ENCODE measurements at regions not wholly inside any gene's neighbourhood (a gene's known extent, or its start where the extent isn't known, plus 50 kb on each side); places are given as distances from the start of the nearest gene placed in this dataset.

GRCh38 chr6:9982215-9982614 lies 432.7 kb downstream of the TFAP2A start:
- DNase-seq = no peak
- Histone ChIP-seq H3K9me3 (ENCODE audit: control insufficient read depth in 1 of 2, low read length in 2 of 2) (no peaks in the 10 kb centered on the region), H3K36me3 (ENCODE audit: insufficient read depth, low read length) (no peaks in the 10 kb centered on the region), H3K4me1 (ENCODE audit: insufficient read depth, low read length) (no peaks in the 10 kb centered on the region), H3K27me3 (ENCODE audit: insufficient read depth, low read length) (no peaks in the 10 kb centered on the region), H3K4me3 (ENCODE audit: low read length in 2 of 2) (no peak overlapping the region), H3K27ac (ENCODE audit: low read depth, low read length) (no peak overlapping the region)
- Mint-ChIP-seq H3K4me3 (no peak overlapping the region), H3K4me1 (no peaks in the 10 kb centered on the region), H3K27ac (no peak overlapping the region), H3K9me3 (peaks cover 0 to 12% (median 3%) of the 10 kb centered on the region in 8 donors), H3K36me3 (no peaks in the 10 kb centered on the region), H3K27me3 (no peaks in the 10 kb centered on the region)
- POLR2A ChIA-PET (ENCODE audit: partially characterized antibody) = no interaction called here
- CTCF ChIA-PET (ENCODE audit: partially characterized antibody) = no interaction called here
- intact Hi-C loops (cut with micrococcal nuclease) = no loop called here

DNA sequence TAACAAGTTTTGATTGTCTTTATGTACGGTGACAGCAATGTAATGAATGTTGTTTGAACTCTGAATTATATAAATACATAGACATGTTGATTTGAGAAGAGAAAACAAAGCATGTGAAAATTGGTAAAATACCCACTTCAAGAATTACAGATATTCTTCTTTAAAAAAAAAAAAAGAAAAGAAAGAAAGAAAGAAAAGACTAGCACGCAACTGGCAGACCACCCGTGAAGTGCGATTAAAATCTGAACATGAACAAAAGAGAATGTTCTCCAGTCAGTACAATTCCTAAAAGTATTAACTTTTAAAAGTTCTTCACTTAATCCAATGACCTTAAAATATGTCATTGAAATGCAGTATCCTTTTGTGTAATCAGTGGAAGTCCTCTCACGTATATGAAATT lies 434.9 kb downstream of the TFAP2A start:
- H3K4me3 ChIP-seq (ENCODE audit: low read length in 2 of 2) = no peak overlapping the region
- no peak overlapping the region for H3K27ac ChIP-seq (ENCODE audit: low read depth, low read length)
- H3K9me3 ChIP-seq (ENCODE audit: control insufficient read depth in 1 of 2, low read length in 2 of 2) = no peaks in the 10 kb centered on the region
- no peak overlapping the region for H3K27ac Mint-ChIP-seq
- H3K4me3 Mint-ChIP-seq = no peak overlapping the region
- no peaks in the 10 kb centered on the region for H3K4me1 ChIP-seq (ENCODE audit: insufficient read depth, low read length)
- H3K27me3 ChIP-seq (ENCODE audit: insufficient read depth, low read length) = no peaks in the 10 kb centered on the region
- peaks cover 0 to 13% (median 2%) of the 10 kb centered on the region in 8 donors for H3K9me3 Mint-ChIP-seq
- no peaks in the 10 kb centered on the region for H3K27me3 Mint-ChIP-seq
- no peaks in the 10 kb centered on the region for H3K36me3 Mint-ChIP-seq
- ChIA-PET POLR2A (ENCODE audit: partially characterized antibody) (no interaction called here), CTCF (ENCODE audit: partially characterized antibody) (no interaction called here)
- no peaks in the 10 kb centered on the region for H3K4me1 Mint-ChIP-seq
- DNase-seq = no peak
- intact Hi-C loops (cut with micrococcal nuclease) = no loop called here
- H3K36me3 ChIP-seq (ENCODE audit: insufficient read depth, low read length) = no peaks in the 10 kb centered on the region

DNA sequence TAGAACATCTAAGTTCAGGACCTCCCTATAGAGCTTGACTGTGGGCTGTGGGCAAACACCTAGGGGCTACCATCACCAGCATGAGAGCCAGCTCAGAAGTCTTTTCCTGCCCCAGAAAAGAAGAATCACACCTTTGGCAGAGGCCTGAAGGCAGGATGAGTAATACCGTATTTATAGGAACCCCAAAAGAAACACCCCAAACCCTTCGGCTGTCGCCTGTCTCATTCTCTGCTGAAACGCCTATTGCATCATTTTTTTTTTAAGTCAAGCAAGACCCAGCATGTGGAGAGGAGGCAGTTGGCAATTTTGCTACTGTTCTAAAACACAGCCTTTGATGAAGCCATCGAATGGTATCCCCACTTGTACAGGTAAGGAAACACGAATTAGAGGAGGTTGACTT lies 436.4 kb downstream of the TFAP2A start:
- H3K27me3 ChIP-seq (ENCODE audit: insufficient read depth, low read length) = no peaks in the 10 kb centered on the region
- ChIA-PET CTCF (ENCODE audit: partially characterized antibody) (no interaction called here), POLR2A (ENCODE audit: partially characterized antibody) (no interaction called here)
- Mint-ChIP-seq H3K36me3 (no peaks in the 10 kb centered on the region), H3K4me3 (no peak overlapping the region), H3K9me3 (peaks cover 0 to 5% (median 0%) of the 10 kb centered on the region in 8 donors), H3K27ac (no peak overlapping the region), H3K4me1 (no peaks in the 10 kb centered on the region), H3K27me3 (no peaks in the 10 kb centered on the region)
- intact Hi-C loops (cut with micrococcal nuclease) = no loop called here
- DNase-seq = no peak
- no peaks in the 10 kb centered on the region for H3K4me1 ChIP-seq (ENCODE audit: insufficient read depth, low read length)
- H3K9me3 ChIP-seq (ENCODE audit: control insufficient read depth in 1 of 2, low read length in 2 of 2) = no peaks in the 10 kb centered on the region
- no peaks in the 10 kb centered on the region for H3K36me3 ChIP-seq (ENCODE audit: insufficient read depth, low read length)
- no peak overlapping the region for H3K4me3 ChIP-seq (ENCODE audit: low read length in 2 of 2)
- H3K27ac ChIP-seq (ENCODE audit: low read depth, low read length) = no peak overlapping the region

DNA sequence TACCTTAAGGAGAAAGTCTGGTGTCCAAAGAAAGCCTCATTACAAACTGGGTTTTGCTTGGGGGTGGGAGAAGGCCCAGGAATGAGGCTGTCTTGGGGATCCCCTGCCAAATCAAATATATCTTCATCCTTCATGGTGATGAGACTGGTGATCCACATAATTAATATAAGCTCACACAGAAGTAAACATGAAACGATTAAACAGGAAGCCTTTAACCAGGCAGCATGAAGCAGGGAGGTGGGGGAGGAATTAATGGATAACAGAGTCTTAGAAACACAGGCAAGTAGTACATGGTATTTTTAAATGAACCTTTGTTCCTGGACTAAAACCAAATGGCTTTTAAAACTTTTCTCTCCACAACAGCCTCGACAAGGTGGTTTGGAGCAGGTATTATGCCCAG lies 437.5 kb downstream of the TFAP2A start:
- no peak overlapping the region for H3K4me3 ChIP-seq (ENCODE audit: low read length in 2 of 2)
- Mint-ChIP-seq H3K27ac (no peak overlapping the region), H3K36me3 (no peaks in the 10 kb centered on the region), H3K4me3 (no peak overlapping the region), H3K9me3 (peaks cover 0 to 5% (median 2%) of the 10 kb centered on the region in 8 donors), H3K27me3 (no peaks in the 10 kb centered on the region), H3K4me1 (no peaks in the 10 kb centered on the region)
- H3K9me3 ChIP-seq (ENCODE audit: control insufficient read depth in 1 of 2, low read length in 2 of 2) = no peaks in the 10 kb centered on the region
- DNase-seq = no peak
- H3K27ac ChIP-seq (ENCODE audit: low read depth, low read length) = no peak overlapping the region
- intact Hi-C loops (cut with micrococcal nuclease) = no loop called here
- H3K27me3 ChIP-seq (ENCODE audit: insufficient read depth, low read length) = no peaks in the 10 kb centered on the region
- ChIA-PET POLR2A (ENCODE audit: partially characterized antibody) (no interaction called here), CTCF (ENCODE audit: partially characterized antibody) (no interaction called here)
- no peaks in the 10 kb centered on the region for H3K36me3 ChIP-seq (ENCODE audit: insufficient read depth, low read length)
- H3K4me1 ChIP-seq (ENCODE audit: insufficient read depth, low read length) = no peaks in the 10 kb centered on the region

- no peaks in the 10 kb centered on the region for H3K36me3 ChIP-seq (ENCODE audit: insufficient read depth, low read length)
- H3K27me3 ChIP-seq (ENCODE audit: insufficient read depth, low read length) = no peaks in the 10 kb centered on the region
- no peaks in the 10 kb centered on the region for H3K9me3 ChIP-seq (ENCODE audit: control insufficient read depth in 1 of 2, low read length in 2 of 2)
- DNase-seq = no peak
- H3K27ac ChIP-seq (ENCODE audit: low read depth, low read length) = no peak overlapping the region
- Mint-ChIP-seq H3K27ac (no peak overlapping the region), H3K36me3 (no peaks in the 10 kb centered on the region), H3K4me3 (no peak overlapping the region), H3K27me3 (no peaks in the 10 kb centered on the region), H3K4me1 (no peaks in the 10 kb centered on the region), H3K9me3 (peaks cover 0 to 10% (median 5%) of the 10 kb centered on the region in 8 donors)
- no peaks in the 10 kb centered on the region for H3K4me1 ChIP-seq (ENCODE audit: insufficient read depth, low read length)
- POLR2A ChIA-PET (ENCODE audit: partially characterized antibody) = no interaction called here
- CTCF ChIA-PET (ENCODE audit: partially characterized antibody) = no interaction called here
- intact Hi-C loops (cut with micrococcal nuclease) = no loop called here
- H3K4me3 ChIP-seq (ENCODE audit: low read length in 2 of 2) = no peak overlapping the region
These were observed 453.2 kb downstream of the TFAP2A start for GRCh38 chr6:9961646-9962045.

DNA sequence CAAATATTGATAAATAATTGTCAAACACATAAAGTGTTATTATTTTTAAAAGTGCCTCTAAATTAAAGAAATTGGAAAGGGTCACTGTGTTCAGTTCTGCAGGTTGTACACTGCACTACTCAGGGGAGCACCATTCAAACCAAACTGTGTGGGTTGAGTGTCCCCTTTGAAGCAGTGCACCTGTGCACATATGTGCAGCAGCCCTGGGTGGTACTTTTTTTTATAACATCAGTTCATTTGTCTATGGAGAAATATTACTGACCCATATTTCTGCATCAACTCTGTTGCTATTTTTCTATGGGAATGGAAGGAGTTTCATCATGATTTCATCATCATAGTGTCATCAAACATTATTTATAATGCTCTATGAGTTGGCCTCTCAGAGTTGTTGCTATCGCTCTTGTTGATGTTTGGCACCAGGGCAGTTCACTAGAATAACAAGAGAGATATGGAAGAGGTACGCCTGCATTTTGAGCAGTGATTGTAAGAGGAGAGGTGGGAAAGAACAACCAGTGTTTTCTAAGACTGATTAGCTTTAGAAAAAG lies 457.6 kb downstream of the TFAP2A start:
- no peaks in the 10 kb centered on the region for H3K27me3 Mint-ChIP-seq
- intact Hi-C loops (cut with micrococcal nuclease) = no loop called here
- no peaks in the 10 kb centered on the region for H3K9me3 ChIP-seq (ENCODE audit: control insufficient read depth in 1 of 2, low read length in 2 of 2)
- H3K27ac Mint-ChIP-seq = no peak overlapping the region
- no peak overlapping the region for H3K4me3 Mint-ChIP-seq
- no peak for DNase-seq
- H3K4me1 ChIP-seq (ENCODE audit: insufficient read depth, low read length) = no peaks in the 10 kb centered on the region
- peaks cover 0 to 10% (median 3%) of the 10 kb centered on the region in 8 donors for H3K9me3 Mint-ChIP-seq
- H3K36me3 Mint-ChIP-seq = no peaks in the 10 kb centered on the region
- H3K27ac ChIP-seq (ENCODE audit: low read depth, low read length) = no peak overlapping the region
- no peaks in the 10 kb centered on the region for H3K4me1 Mint-ChIP-seq
- H3K4me3 ChIP-seq (ENCODE audit: low read length in 2 of 2) = no peak overlapping the region
- CTCF ChIA-PET (ENCODE audit: partially characterized antibody) = interaction anchor here (0.5 kb wide), 1 partner anchor 31 kb away, joined by 3 read pairs; no protein-coding TSS in a partner anchor
- H3K36me3 ChIP-seq (ENCODE audit: insufficient read depth, low read length) = no peaks in the 10 kb centered on the region
- POLR2A ChIA-PET (ENCODE audit: partially characterized antibody) = no interaction called here
- no peaks in the 10 kb centered on the region for H3K27me3 ChIP-seq (ENCODE audit: insufficient read depth, low read length)

DNA sequence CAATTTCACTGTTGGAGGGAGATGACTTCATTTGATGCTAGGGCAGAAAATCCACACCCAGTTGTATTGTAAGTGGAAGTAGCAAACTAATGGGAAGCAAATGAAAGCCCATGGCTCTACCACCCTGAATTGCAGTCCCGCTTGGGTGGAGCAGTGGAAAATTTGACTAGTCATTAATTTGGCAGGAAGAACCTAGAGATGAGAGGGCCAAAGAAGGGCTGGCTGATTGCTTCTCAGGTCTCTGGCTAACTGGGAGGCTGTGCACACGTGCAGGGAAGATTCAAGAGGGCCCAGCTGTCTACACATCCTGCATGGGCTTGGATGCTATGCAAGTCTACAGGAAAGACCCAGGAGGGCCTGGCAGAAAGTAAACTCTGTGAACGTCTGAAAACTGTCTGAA lies 466.2 kb downstream of the TFAP2A start:
- no peak for DNase-seq
- H3K36me3 ChIP-seq (ENCODE audit: insufficient read depth, low read length) = no peaks in the 10 kb centered on the region
- no peaks in the 10 kb centered on the region for H3K9me3 ChIP-seq (ENCODE audit: control insufficient read depth in 1 of 2, low read length in 2 of 2)
- no peaks in the 10 kb centered on the region for H3K27me3 Mint-ChIP-seq
- CTCF ChIA-PET (ENCODE audit: partially characterized antibody) = no interaction called here
- no peak overlapping the region for H3K27ac ChIP-seq (ENCODE audit: low read depth, low read length)
- POLR2A ChIA-PET (ENCODE audit: partially characterized antibody) = no interaction called here
- H3K27me3 ChIP-seq (ENCODE audit: insufficient read depth, low read length) = no peaks in the 10 kb centered on the region
- H3K27ac Mint-ChIP-seq = no peak overlapping the region
- H3K36me3 Mint-ChIP-seq = no peaks in the 10 kb centered on the region
- H3K9me3 Mint-ChIP-seq = peaks cover 0 to 7% (median 2%) of the 10 kb centered on the region in 8 donors
- intact Hi-C loops (cut with micrococcal nuclease) = no loop called here
- no peak overlapping the region for H3K4me3 ChIP-seq (ENCODE audit: low read length in 2 of 2)
- no peaks in the 10 kb centered on the region for H3K4me1 Mint-ChIP-seq
- H3K4me1 ChIP-seq (ENCODE audit: insufficient read depth, low read length) = no peaks in the 10 kb centered on the region
- no peak overlapping the region for H3K4me3 Mint-ChIP-seq

- H3K36me3 Mint-ChIP-seq = no peaks in the 10 kb centered on the region
- ChIA-PET POLR2A (ENCODE audit: partially characterized antibody) (no interaction called here), CTCF (ENCODE audit: partially characterized antibody) (no interaction called here)
- Histone ChIP-seq H3K9me3 (ENCODE audit: control insufficient read depth in 1 of 2, low read length in 2 of 2) (no peaks in the 10 kb centered on the region), H3K4me3 (ENCODE audit: low read length in 2 of 2) (no peak overlapping the region), H3K27ac (ENCODE audit: low read depth, low read length) (no peak overlapping the region), H3K36me3 (ENCODE audit: insufficient read depth, low read length) (no peaks in the 10 kb centered on the region), H3K4me1 (ENCODE audit: insufficient read depth, low read length) (no peaks in the 10 kb centered on the region), H3K27me3 (ENCODE audit: insufficient read depth, low read length) (no peaks in the 10 kb centered on the region)
- intact Hi-C loops (cut with micrococcal nuclease) = no loop called here
- H3K27ac Mint-ChIP-seq = no peak overlapping the region
- H3K9me3 Mint-ChIP-seq = peaks cover 0 to 13% (median 3%) of the 10 kb centered on the region in 8 donors
- no peak overlapping the region for H3K4me3 Mint-ChIP-seq
- no peaks in the 10 kb centered on the region for H3K27me3 Mint-ChIP-seq
- no peaks in the 10 kb centered on the region for H3K4me1 Mint-ChIP-seq
- DNase-seq = no peak
These were observed 470.9 kb downstream of the TFAP2A start for GRCh38 chr6:9943986-9944385.
